Sigmoid colon (tissue), 4 donors: ENCODE measurements at regions not wholly inside any gene's neighbourhood (a gene's known extent, or its start where the extent isn't known, plus 50 kb on each side); places are given as distances from the start of the nearest gene placed in this dataset.

Experiments used
- EP300 ChIP-seq, 4 donors: sonication (generic); formaldehyde crosslinking; IDR thresholded peaks; one replicate each; pipeline ENCODE4 v1.6.1; 2017; ENCODE audit warnings: antibody characterized with exemption in 4 of 4
- POLR2A ChIP-seq, 2 donors: fragments of 450-650 bp; IDR thresholded peaks; one replicate each; pipeline ENCODE4 v1.6.1; 2016; ENCODE audit warnings: antibody characterized with exemption in 2 of 2, mild to moderate bottlenecking in 2 of 2, moderate library complexity in 2 of 2
- POLR2AphosphoS5 ChIP-seq, 4 donors: sonication (generic); formaldehyde crosslinking; IDR thresholded peaks; one replicate each; pipeline ENCODE4 v1.6.1; 2017; ENCODE audit warnings: antibody characterized with exemption in 4 of 4
- TF ChIP-seq, protein P1 (sequence below), 4 experiments: fragments of 450-650 bp in 3 of 4; fragments of 200-600 bp in 1 of 4; IDR thresholded peaks; one replicate each; pipeline ENCODE4 v1.5.1; 2016 to 2019; ENCODE audit warnings: antibody characterized with exemption in 4 of 4, mild to moderate bottlenecking in 3 of 4, moderate library complexity in 2 of 4

DNA sequence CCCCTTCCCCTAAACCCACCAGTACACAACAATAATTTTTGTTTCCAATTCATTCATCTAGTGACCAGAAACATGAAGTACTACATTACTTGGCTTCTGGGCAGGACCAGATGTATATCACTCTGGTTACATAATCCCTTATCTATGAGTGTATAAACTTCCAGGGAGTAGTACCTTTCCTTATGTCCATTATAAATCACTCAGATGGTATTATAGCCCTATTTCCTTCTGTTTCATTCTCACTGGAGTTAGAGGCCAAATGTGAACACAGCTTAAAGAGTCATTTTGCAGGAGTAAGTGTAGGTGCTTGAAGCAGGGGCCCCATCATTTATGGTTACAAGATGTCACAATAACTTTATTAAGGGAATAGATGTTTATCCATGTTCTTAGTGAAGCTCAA, 894.4 kb upstream of the NXPH2 start:
- TF ChIP-seq, protein P1, sequence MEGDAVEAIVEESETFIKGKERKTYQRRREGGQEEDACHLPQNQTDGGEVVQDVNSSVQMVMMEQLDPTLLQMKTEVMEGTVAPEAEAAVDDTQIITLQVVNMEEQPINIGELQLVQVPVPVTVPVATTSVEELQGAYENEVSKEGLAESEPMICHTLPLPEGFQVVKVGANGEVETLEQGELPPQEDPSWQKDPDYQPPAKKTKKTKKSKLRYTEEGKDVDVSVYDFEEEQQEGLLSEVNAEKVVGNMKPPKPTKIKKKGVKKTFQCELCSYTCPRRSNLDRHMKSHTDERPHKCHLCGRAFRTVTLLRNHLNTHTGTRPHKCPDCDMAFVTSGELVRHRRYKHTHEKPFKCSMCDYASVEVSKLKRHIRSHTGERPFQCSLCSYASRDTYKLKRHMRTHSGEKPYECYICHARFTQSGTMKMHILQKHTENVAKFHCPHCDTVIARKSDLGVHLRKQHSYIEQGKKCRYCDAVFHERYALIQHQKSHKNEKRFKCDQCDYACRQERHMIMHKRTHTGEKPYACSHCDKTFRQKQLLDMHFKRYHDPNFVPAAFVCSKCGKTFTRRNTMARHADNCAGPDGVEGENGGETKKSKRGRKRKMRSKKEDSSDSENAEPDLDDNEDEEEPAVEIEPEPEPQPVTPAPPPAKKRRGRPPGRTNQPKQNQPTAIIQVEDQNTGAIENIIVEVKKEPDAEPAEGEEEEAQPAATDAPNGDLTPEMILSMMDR (IDR thresholded peaks at IDR 0.05), result no peak
- TF ChIP-seq POLR2A (IDR thresholded peaks at IDR 0.05), result no peak
- no peak for TF ChIP-seq POLR2AphosphoS5 (IDR thresholded peaks at IDR 0.05)
- TF ChIP-seq EP300 (IDR thresholded peaks at IDR 0.05), result no peak
